Progenitor cell of endocrine pancreas (in vitro differentiated cells): ENCODE measurements at regions not wholly inside any gene's neighbourhood (a gene's known extent, or its start where the extent isn't known, plus 50 kb on each side); places are given as distances from the start of the nearest gene placed in this dataset.

Source experiments
- DNase-seq: peaks from one replicate; pipeline ENCODE4 v3.0.0; 2021; ENCODE audit warnings: low spot score; ENCODE audit not compliant: unreplicated experiment
- H3K27ac Mint-ChIP-seq: 2 replicates; pipeline ENCODE4 v1.8.0; 2021; ENCODE audit warnings: mild to moderate bottlenecking, moderate library complexity, mixed read lengths
- H3K27me3 Mint-ChIP-seq: 2 replicates; pipeline ENCODE4 v1.8.0; 2021; ENCODE audit warnings: mixed read lengths
- H3K36me3 Mint-ChIP-seq: 2 replicates; pipeline ENCODE4 v1.8.0; 2022; ENCODE audit warnings: mixed read lengths; ENCODE audit not compliant: insufficient read depth
- H3K4me1 Mint-ChIP-seq: 2 replicates; pipeline ENCODE4 v1.8.0; 2021; ENCODE audit warnings: low read depth, mixed read lengths
- H3K4me3 Mint-ChIP-seq: 2 replicates; pipeline ENCODE4 v1.8.0; 2021; ENCODE audit warnings: low read depth, mild to moderate bottlenecking, moderate library complexity, mixed read lengths
- H3K9me3 Mint-ChIP-seq: 2 replicates; pipeline ENCODE4 v1.8.0; 2021; ENCODE audit warnings: low read depth, mixed read lengths
- CTCF ChIP-seq: fragments of 200-600 bp; sonication (generic); IDR thresholded peaks from one replicate; pipeline ENCODE4 v1.5.0; 2021; ENCODE audit warnings: antibody characterized with exemption, mild to moderate bottlenecking; ENCODE audit not compliant: unreplicated experiment

DNA sequence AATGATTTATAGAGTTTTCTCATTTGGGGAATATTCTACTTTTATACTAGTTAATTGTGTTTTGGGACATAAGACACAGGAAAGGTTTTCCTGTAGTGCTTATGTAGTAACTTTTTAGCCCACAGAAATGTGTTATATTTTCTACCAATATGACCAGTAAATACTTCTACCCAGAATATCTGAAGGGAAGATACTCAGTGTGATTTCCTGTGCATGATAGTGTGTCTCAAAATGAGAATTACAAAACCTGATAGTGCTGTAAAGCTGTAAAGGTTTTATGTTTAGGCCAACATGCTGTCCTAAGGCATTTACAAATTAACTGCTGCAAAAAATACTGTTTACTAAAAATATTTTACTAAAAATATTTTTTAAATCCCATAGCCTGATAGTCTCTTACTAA, 126.8 kb downstream of the RXFP2 start:
- H3K9me3 Mint-ChIP-seq: no peaks in the 10 kb centered on the region
- H3K4me3 Mint-ChIP-seq: no peak overlapping the region
- TF ChIP-seq CTCF: no peak
- H3K36me3 Mint-ChIP-seq: no peaks in the 10 kb centered on the region
- no peaks in the 10 kb centered on the region for H3K27me3 Mint-ChIP-seq
- H3K4me1 Mint-ChIP-seq: peaks cover 8% of the 10 kb centered on the region
- no peak overlapping the region for H3K27ac Mint-ChIP-seq
- DNase-seq: no peak

GRCh38 chr13:31867709-31868108, 128.4 kb downstream of the RXFP2 start:
- Mint-ChIP-seq H3K4me1 (peaks cover 8% of the 10 kb centered on the region), H3K4me3 (no peak overlapping the region), H3K27me3 (no peaks in the 10 kb centered on the region), H3K36me3 (no peaks in the 10 kb centered on the region), H3K9me3 (no peaks in the 10 kb centered on the region), H3K27ac (no peak overlapping the region)
- no peak for DNase-seq
- no peak for TF ChIP-seq CTCF

- no peak for DNase-seq
- Mint-ChIP-seq H3K27ac (no peak overlapping the region), H3K4me1 (peaks cover 8% of the 10 kb centered on the region), H3K4me3 (no peak overlapping the region), H3K27me3 (no peaks in the 10 kb centered on the region), H3K36me3 (no peaks in the 10 kb centered on the region), H3K9me3 (no peaks in the 10 kb centered on the region)
- TF ChIP-seq CTCF: no peak
These were observed 130.3 kb downstream of the RXFP2 start for GRCh38 chr13:31869582-31869981.

DNA sequence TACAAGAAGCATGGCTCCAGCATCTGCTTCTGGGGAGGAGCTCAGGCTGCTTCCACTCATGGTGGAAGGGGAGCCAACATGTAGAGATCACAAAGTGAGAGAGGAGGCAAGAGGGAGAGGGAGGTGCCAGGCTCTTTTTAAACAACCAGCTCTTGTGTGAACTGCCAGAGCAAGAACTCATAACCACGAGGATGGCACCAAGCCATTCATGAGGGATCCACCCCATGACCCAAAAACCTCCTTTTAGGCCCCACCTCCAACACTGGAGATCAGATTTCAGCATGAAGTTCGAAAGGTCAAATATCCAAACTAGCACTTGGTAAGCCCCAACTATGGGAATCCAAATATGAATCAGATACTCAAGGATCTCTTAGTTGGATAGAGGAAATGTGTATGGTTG, 131.2 kb downstream of the RXFP2 start:
- no peaks in the 10 kb centered on the region for H3K9me3 Mint-ChIP-seq
- peaks cover 1% of the 10 kb centered on the region for H3K4me1 Mint-ChIP-seq
- no peaks in the 10 kb centered on the region for H3K27me3 Mint-ChIP-seq
- no peaks in the 10 kb centered on the region for H3K36me3 Mint-ChIP-seq
- no peak for DNase-seq
- no peak for TF ChIP-seq CTCF
- no peak overlapping the region for H3K4me3 Mint-ChIP-seq
- H3K27ac Mint-ChIP-seq: no peak overlapping the region

GRCh38 chr13:31873145-31873544, 133.8 kb downstream of the RXFP2 start:
- H3K9me3 Mint-ChIP-seq: no peaks in the 10 kb centered on the region
- H3K27ac Mint-ChIP-seq: no peak overlapping the region
- H3K36me3 Mint-ChIP-seq: no peaks in the 10 kb centered on the region
- no peaks in the 10 kb centered on the region for H3K27me3 Mint-ChIP-seq
- DNase-seq: no peak
- no peaks in the 10 kb centered on the region for H3K4me1 Mint-ChIP-seq
- TF ChIP-seq CTCF: no peak
- H3K4me3 Mint-ChIP-seq: no peak overlapping the region
